K562 (cell line): ENCODE measurements at regions not wholly inside any gene's neighbourhood (a gene's known extent, or its start where the extent isn't known, plus 50 kb on each side); places are given as distances from the start of the nearest gene placed in this dataset.

Experiments
- ATAC-seq: fragments of 200-7000 bp; cut with Tn5 transposase; 3 replicates; pipeline ENCODE4 v1.9.1; 2020; ENCODE audit warnings: moderate library complexity
- BruUV-seq: library from RNA; stranded (reverse); fragments of 400-500 nt; replicated peaks from 2 replicates; lab custom pipeline; 2021; lab: Mats Ljungman, UMichigan
- CTCF ChIA-PET: fragments of 300-600 bp; formaldehyde crosslinking; extraction: SDS; loops from one replicate; lab custom pipeline; 2021; ENCODE audit warnings: low intra/inter-chr PET ratio; lab: Yijun Ruan, JAX
- POLR2A ChIA-PET: fragments of 300-600, 350-650 bp; sonication (Branson Sonifier 250); formaldehyde crosslinking; extraction: SDS; loops from one replicate; lab custom pipeline; 2021; ENCODE audit warnings: antibody characterized with exemption, inconsistent platforms; lab: Yijun Ruan, JAX
- DNase-seq, 4 experiments: peaks; one replicate each; pipeline versions ENCODE4 v3.0.0 to v3.0.0-alpha.2; 2011 to 2018; ENCODE audit warnings: low spot score in 3 of 4, mixed read lengths in 3 of 4; ENCODE audit errors: extremely low read depth in 1 of 4
- FAIRE-seq: peaks from 2 replicates; lab custom pipeline; 2011; peaks lifted over from hg19 to GRCh38; lab: Jason Lieb, UNC
- H2AFZ ChIP-seq: 2 replicates; pipeline ENCODE4 v1.6.0; 2011; ENCODE audit warnings: low read depth, low read length, control low read depth, inconsistent platforms
- H3K27ac ChIP-seq: fragments of 200-600 bp; 3 replicates; pipeline ENCODE4 v1.8.0; 2011; ENCODE audit warnings: low read depth, mild to moderate bottlenecking, control low read depth, inconsistent platforms, low read length, moderate library complexity, mixed read lengths; ENCODE audit errors: extremely low read depth
- H3K27me3 ChIP-seq, 2 experiments: fragments of 300-600 bp in 1 of 2; 2 replicates in 1 of 2; 3 replicates in 1 of 2; pipeline versions ENCODE4 v1.6.0 to v1.8.0; 2011; ENCODE audit warnings: inconsistent platforms in 2 of 2, low read length in 2 of 2, mild to moderate bottlenecking in 1 of 2, mixed read lengths in 1 of 2, moderate library complexity in 1 of 2; ENCODE audit not compliant: control insufficient read depth in 2 of 2, insufficient read depth in 2 of 2
- H3K36me3 ChIP-seq: fragments of 300-600 bp; 3 replicates; pipeline ENCODE4 v1.8.0; 2011; ENCODE audit warnings: mild to moderate bottlenecking, low read length, inconsistent platforms; ENCODE audit not compliant: control insufficient read depth, insufficient read depth
- H3K4me1 ChIP-seq, 2 experiments: fragments of 200-600 bp in 1 of 2; replicated peaks in 1 of 2; 2 replicates in 1 of 2; 3 replicates in 1 of 2; pipeline versions ENCODE4 v1.5.1 to v1.8.0; 2011; ENCODE audit warnings: inconsistent platforms in 2 of 2, low read length in 2 of 2, mild to moderate bottlenecking in 1 of 2, mixed read lengths in 1 of 2, moderate library complexity in 1 of 2; ENCODE audit not compliant: control insufficient read depth in 2 of 2, insufficient read depth in 2 of 2
- H3K4me2 ChIP-seq: 2 replicates; pipeline ENCODE4 v1.6.1; 2011; ENCODE audit warnings: low read length, control low read depth, inconsistent platforms, mixed read lengths; ENCODE audit not compliant: insufficient read depth
- H3K4me3 ChIP-seq: fragments of 200-600 bp; sonication (generic), shearing (Covaris generic); 2 replicates; pipeline ENCODE4 v1.5.1; 2016; ENCODE audit warnings: control low read depth, inconsistent platforms
- H3K79me2 ChIP-seq: fragments of 200-600 bp; 3 replicates; pipeline ENCODE4 v1.8.0; 2011; ENCODE audit warnings: low read length, inconsistent platforms; ENCODE audit not compliant: control insufficient read depth, insufficient read depth
- H3K9ac ChIP-seq, 2 experiments: 2 replicates each; pipeline versions ENCODE4 v1.6.0 to v1.6.1; 2011; ENCODE audit warnings: low read depth in 2 of 2, low read length in 2 of 2, control low read depth in 1 of 2, inconsistent platforms in 1 of 2, mild to moderate bottlenecking in 1 of 2, mixed read lengths in 1 of 2; ENCODE audit not compliant: insufficient read depth in 1 of 2
- H3K9me1 ChIP-seq: one replicate; pipeline ENCODE4 v1.6.0; 2011; ENCODE audit warnings: inconsistent platforms, mild to moderate bottlenecking, low read length, moderate library complexity; ENCODE audit not compliant: control insufficient read depth, insufficient read depth
- H3K9me3 ChIP-seq: replicated peaks from 2 replicates; pipeline ENCODE4 v1.5.1; 2011; ENCODE audit warnings: low read depth, low read length, inconsistent platforms; ENCODE audit not compliant: control insufficient read depth, insufficient read depth
- H4K20me1 ChIP-seq: replicated peaks from 2 replicates; pipeline ENCODE4 v1.6.1; 2011; ENCODE audit warnings: low read length, inconsistent platforms, mixed read lengths; ENCODE audit not compliant: control insufficient read depth, insufficient read depth
- BRF1 ChIP-seq: IDR thresholded peaks from 3 replicates; pipeline ENCODE4 v1.6.1; 2011; ENCODE audit warnings: borderline replicate concordance, mild to moderate bottlenecking; ENCODE audit not compliant: insufficient read length; ENCODE audit errors: extremely low read depth
- CHAMP1 ChIP-seq: fragments of 450-650 bp; IDR thresholded peaks from 2 replicates; pipeline ENCODE4 v1.6.1; 2016; ENCODE audit warnings: mild to moderate bottlenecking
- CXXC5 ChIP-seq: fragments of 250-450 bp; sonication (Bioruptor Pico); IDR thresholded peaks from 2 replicates; pipeline ENCODE4 v1.8.0; 2022; ENCODE audit warnings: inconsistent platforms, mild to moderate bottlenecking, moderate library complexity
- ESRRB ChIP-seq: fragments of 250-450 bp; sonication (Bioruptor Pico); IDR thresholded peaks from 2 replicates; pipeline ENCODE4 v1.5.0; 2020; ENCODE audit warnings: mild to moderate bottlenecking, moderate library complexity, borderline replicate concordance
- GABPA ChIP-seq: fragments of 200-800 bp; sonication (Bioruptor generic); conservative IDR thresholded peaks from 2 replicates; pipeline ENCODE4 v1.6.1; 2016; ENCODE audit warnings: low read depth, missing genetic modification characterization, missing compliant biosample characterization
- KLF16 ChIP-seq: IDR thresholded peaks from 2 replicates; pipeline ENCODE4 v1.6.1; 2016; ENCODE audit warnings: antibody characterized with exemption
- L3MBTL2 ChIP-seq: fragments of 450-650 bp; IDR thresholded peaks from 2 replicates; pipeline ENCODE4 v1.6.1; 2016; ENCODE audit warnings: mild to moderate bottlenecking, moderate library complexity
- LCOR ChIP-seq: sonication (generic); formaldehyde crosslinking; IDR thresholded peaks from 2 replicates; pipeline ENCODE4 v1.8.0; 2022; ENCODE audit warnings: mild to moderate bottlenecking, missing genetic modification reagents
- NFRKB ChIP-seq: fragments of 450-650 bp; IDR thresholded peaks from 2 replicates; pipeline ENCODE4 v1.6.1; 2016; ENCODE audit warnings: low read depth
- PCBP1 ChIP-seq: fragments of 200-400 bp; formaldehyde crosslinking; IDR thresholded peaks from 2 replicates; pipeline ENCODE4 v1.6.1; 2018; ENCODE audit warnings: mild to moderate bottlenecking, low read depth, low read length; ENCODE audit not compliant: poor library complexity, severe bottlenecking
- PTBP1 ChIP-seq: fragments of 200-400 bp; formaldehyde crosslinking; IDR thresholded peaks from 2 replicates; pipeline ENCODE4 v1.6.1; 2017; ENCODE audit warnings: low read depth, low read length
- RBM34 ChIP-seq: fragments of 200-400 bp; formaldehyde crosslinking; IDR thresholded peaks from 2 replicates; pipeline ENCODE4 v1.6.1; 2018; ENCODE audit warnings: low read length, borderline replicate concordance; ENCODE audit not compliant: insufficient read depth
- RHOXF2B ChIP-seq: fragments of 250-450 bp; sonication (Bioruptor Pico); conservative IDR thresholded peaks from 2 replicates; pipeline ENCODE4 v1.5.1; 2021
- TBP ChIP-seq: optimal IDR thresholded peaks from 2 replicates; pipeline ENCODE3; 2011; ENCODE audit warnings: low read depth, low read length, improper control_type of control experiment
- U2AF2 ChIP-seq: fragments of 200-400 bp; formaldehyde crosslinking; optimal IDR thresholded peaks from 2 replicates; pipeline ENCODE3; 2017; ENCODE audit warnings: low read depth, mild to moderate bottlenecking, low read length
- ZBTB1 ChIP-seq: sonication (generic); formaldehyde crosslinking; IDR thresholded peaks from 2 replicates; pipeline ENCODE4 v1.8.1; 2023; ENCODE audit warnings: missing genetic modification reagents, low read depth, mild to moderate bottlenecking, borderline replicate concordance
- ZNF253 ChIP-seq: fragments of 250-450 bp; sonication (Bioruptor Pico); conservative IDR thresholded peaks from 2 replicates; pipeline ENCODE4 v1.6.1; 2021; ENCODE audit warnings: mild to moderate bottlenecking
- ZNF586 ChIP-seq: fragments of 450-650 bp; formaldehyde crosslinking; conservative IDR thresholded peaks from 2 replicates; pipeline ENCODE4 v1.4.0; 2020; ENCODE audit warnings: mild to moderate bottlenecking, moderate library complexity
- ZNF699 ChIP-seq: fragments of 250-450 bp; sonication (Bioruptor Pico); IDR thresholded peaks from 2 replicates; pipeline ENCODE4 v1.8.0; 2021; ENCODE audit warnings: mild to moderate bottlenecking, moderate library complexity; ENCODE audit not compliant: insufficient replicate concordance
- WGBS: fragments of 100-300 bp; shearing (Covaris generic); methylation state at CpG from one replicate; pipeline ENCODE4 v1.1.6; 2016; ENCODE audit warnings: low coverage, mixed read lengths; ENCODE audit not compliant: insufficient coverage; ENCODE audit errors: missing lambda C conversion rate; 5-methylcytosine and 5-hydroxymethylcytosine counted together
- in situ Hi-C: fragments of 300-500 bp; cut with MboI; formaldehyde crosslinking; loops from 4 replicates; pipeline ENCODE4 v1.15.0; 2018; ENCODE audit warnings: inconsistent platforms, mixed read lengths
- intact Hi-C: fragments of 100-400 bp; cut with micrococcal nuclease; formaldehyde crosslinking; loops from 2 replicates; pipeline ENCODE4 v1.14.2; 2022
- TF ChIP-seq, protein P1 (sequence below): fragments of 250-450 bp; sonication (Bioruptor Pico); IDR thresholded peaks from 2 replicates; pipeline ENCODE4 v1.8.0; 2021; ENCODE audit warnings: moderate library complexity, mild to moderate bottlenecking, inconsistent platforms

- CTCF ChIA-PET: no interaction called here
- POLR2A ChIA-PET: interaction anchor here (1.1 to 1.2 kb wide), 2 partner anchors 9 to 115 kb away, joined by 3 to 4 read pairs; no protein-coding TSS in a partner anchor
- intact Hi-C loops: no loop called here
- no peak for ATAC-seq
- H3K4me1 ChIP-seq: peaks cover 0 to 12% of the 10 kb centered on the region in 2 experiments; a peak in 2 of 5 replicates
- no peaks in the 10 kb centered on the region for H3K79me2 ChIP-seq
- no TSS peak for BruUV-seq
- no peak for FAIRE-seq
- H3K4me2 ChIP-seq: no peak overlapping the region
- no peak overlapping the region for H2AFZ ChIP-seq
- no peaks in the 10 kb centered on the region for H4K20me1 ChIP-seq
- no peaks in the 10 kb centered on the region for H3K9me3 ChIP-seq
- H3K36me3 ChIP-seq: no peaks in the 10 kb centered on the region
- no peak overlapping the region for H3K9ac ChIP-seq
- H3K27ac ChIP-seq: no peak overlapping the region
- H3K27me3 ChIP-seq: no peaks in the 10 kb centered on the region
- WGBS: 51% methylated on average over 5 of the region's 5 CpGs
- no peaks in the 10 kb centered on the region for H3K9me1 ChIP-seq
- no peak for TF ChIP-seq NFRKB
- no peak for TF ChIP-seq KLF16
- no peak for TF ChIP-seq ZNF586 (CRISPR knock-in tag)
- TF ChIP-seq ZBTB1 (CRISPR knock-in tag): no peak
- TF ChIP-seq ZNF699: no peak
- no peak for TF ChIP-seq TBP
- no peak for TF ChIP-seq ZNF253 (CRISPR knock-in tag)
- TF ChIP-seq CXXC5 (CRISPR knock-in tag): no peak
- TF ChIP-seq CHAMP1: no peak
- no peak for TF ChIP-seq RHOXF2B (CRISPR knock-in tag)
- TF ChIP-seq RBM34: no peak
- TF ChIP-seq LCOR (CRISPR knock-in tag): no peak
- no peak for TF ChIP-seq PTBP1
- TF ChIP-seq L3MBTL2: no peak
- TF ChIP-seq GABPA (tag): no peak
- TF ChIP-seq BRF1: no peak
- TF ChIP-seq U2AF2: no peak
- TF ChIP-seq ESRRB (CRISPR knock-in tag): no peak
- TF ChIP-seq, protein P1, sequence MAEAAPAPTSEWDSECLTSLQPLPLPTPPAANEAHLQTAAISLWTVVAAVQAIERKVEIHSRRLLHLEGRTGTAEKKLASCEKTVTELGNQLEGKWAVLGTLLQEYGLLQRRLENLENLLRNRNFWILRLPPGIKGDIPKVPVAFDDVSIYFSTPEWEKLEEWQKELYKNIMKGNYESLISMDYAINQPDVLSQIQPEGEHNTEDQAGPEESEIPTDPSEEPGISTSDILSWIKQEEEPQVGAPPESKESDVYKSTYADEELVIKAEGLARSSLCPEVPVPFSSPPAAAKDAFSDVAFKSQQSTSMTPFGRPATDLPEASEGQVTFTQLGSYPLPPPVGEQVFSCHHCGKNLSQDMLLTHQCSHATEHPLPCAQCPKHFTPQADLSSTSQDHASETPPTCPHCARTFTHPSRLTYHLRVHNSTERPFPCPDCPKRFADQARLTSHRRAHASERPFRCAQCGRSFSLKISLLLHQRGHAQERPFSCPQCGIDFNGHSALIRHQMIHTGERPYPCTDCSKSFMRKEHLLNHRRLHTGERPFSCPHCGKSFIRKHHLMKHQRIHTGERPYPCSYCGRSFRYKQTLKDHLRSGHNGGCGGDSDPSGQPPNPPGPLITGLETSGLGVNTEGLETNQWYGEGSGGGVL (CRISPR knock-in tag): no peak
- TF ChIP-seq PCBP1: no peak
- in situ Hi-C loops: no loop called here
- H3K4me3 ChIP-seq: no peak overlapping the region
- no peak for DNase-seq
Measured at GRCh38 chr6:14509120-14509519, 391.5 kb downstream of the CD83 start.
